ENCODE measurements at regions not wholly inside any gene's neighbourhood (a gene's known extent, or its start where the extent isn't known, plus 50 kb on each side); places are given as distances from the start of the nearest gene placed in this dataset.

- Histone ChIP-seq H3K9me2 (ENCODE audit: insufficient read depth) (no peaks in the 10 kb centered on the region), H3K4me2 (no peak overlapping the region), H3K36me3 (ENCODE audit: insufficient read depth) (no peaks in the 10 kb centered on the region), H3K79me2 (replicated peaks; ENCODE audit: insufficient read depth) (no peaks in the 10 kb centered on the region), H3K27ac (ENCODE audit: low read depth) (no peak overlapping the region), H3F3A (replicated peaks; ENCODE audit: low read depth) (no peaks in the 10 kb centered on the region), H3K4me3 (no peak overlapping the region), H3K4me1 (ENCODE audit: insufficient read depth) (no peaks in the 10 kb centered on the region), H4K20me1 (replicated peaks; ENCODE audit: insufficient read depth) (no peaks in the 10 kb centered on the region), H3K27me3 (ENCODE audit: insufficient read depth) (no peaks in the 10 kb centered on the region), H2AFZ (no peak overlapping the region)
- Mint-ChIP-seq H3K36me3 (ENCODE audit: low read depth) (peaks cover 5% of the 10 kb centered on the region; the same call in 1 of the 3 replicates), H3K4me1 (no peaks in the 10 kb centered on the region), H3K4me3 (no peak overlapping the region), H3K27ac (no peak overlapping the region), H3K27me3 (ENCODE audit: insufficient read depth, low read depth, poor library complexity) (peaks cover 1% of the 10 kb centered on the region), H3K9me3 (peaks cover 14% of the 10 kb centered on the region; the same call in 2 of the 3 replicates)
- no peak for ATAC-seq
- TF ChIP-seq EZH2 (IDR thresholded peaks at IDR 0.05; ENCODE audit: low read depth, unreplicated experiment) (no peak), ZNF114 (CRISPR knock-in tag; IDR thresholded peaks at IDR 0.05) (no peak), STAT1 (IDR thresholded peaks at IDR 0.05; ENCODE audit: unreplicated experiment) (no peak), NANOG (IDR thresholded peaks at IDR 0.05; ENCODE audit: borderline replicate concordance) (no peak), POLR2AphosphoS5 (IDR thresholded peaks at IDR 0.05; ENCODE audit: low read depth) (no peak), EZH2phosphoT487 (IDR thresholded peaks at IDR 0.05; ENCODE audit: unreplicated experiment) (no peak), REST (IDR thresholded peaks at IDR 0.05; ENCODE audit: unreplicated experiment) (no peak), ZNF462 (CRISPR knock-in tag; IDR thresholded peaks at IDR 0.05) (no peak), CTCF (conservative IDR thresholded peaks at IDR 0.05; ENCODE audit: low read depth in 2 of 2) (no peak), ZNF331 (CRISPR knock-in tag; IDR thresholded peaks at IDR 0.05; ENCODE audit: low read depth) (no peak), CREB1 (CRISPR knock-in tag; IDR thresholded peaks at IDR 0.05; ENCODE audit: low read depth) (no peak), ETS1 (IDR thresholded peaks at IDR 0.05) (no peak)
- DNase-seq (ENCODE audit: low spot score) = no peak
These were observed 58.4 kb downstream of the LRATD1 start for GRCh38 chr2:14690926-14691325.

Data from GM23338 (cell line).